ENCODE measurements at regions not wholly inside any gene's neighbourhood (a gene's known extent, or its start where the extent isn't known, plus 50 kb on each side); places are given as distances from the start of the nearest gene placed in this dataset.

DNA sequence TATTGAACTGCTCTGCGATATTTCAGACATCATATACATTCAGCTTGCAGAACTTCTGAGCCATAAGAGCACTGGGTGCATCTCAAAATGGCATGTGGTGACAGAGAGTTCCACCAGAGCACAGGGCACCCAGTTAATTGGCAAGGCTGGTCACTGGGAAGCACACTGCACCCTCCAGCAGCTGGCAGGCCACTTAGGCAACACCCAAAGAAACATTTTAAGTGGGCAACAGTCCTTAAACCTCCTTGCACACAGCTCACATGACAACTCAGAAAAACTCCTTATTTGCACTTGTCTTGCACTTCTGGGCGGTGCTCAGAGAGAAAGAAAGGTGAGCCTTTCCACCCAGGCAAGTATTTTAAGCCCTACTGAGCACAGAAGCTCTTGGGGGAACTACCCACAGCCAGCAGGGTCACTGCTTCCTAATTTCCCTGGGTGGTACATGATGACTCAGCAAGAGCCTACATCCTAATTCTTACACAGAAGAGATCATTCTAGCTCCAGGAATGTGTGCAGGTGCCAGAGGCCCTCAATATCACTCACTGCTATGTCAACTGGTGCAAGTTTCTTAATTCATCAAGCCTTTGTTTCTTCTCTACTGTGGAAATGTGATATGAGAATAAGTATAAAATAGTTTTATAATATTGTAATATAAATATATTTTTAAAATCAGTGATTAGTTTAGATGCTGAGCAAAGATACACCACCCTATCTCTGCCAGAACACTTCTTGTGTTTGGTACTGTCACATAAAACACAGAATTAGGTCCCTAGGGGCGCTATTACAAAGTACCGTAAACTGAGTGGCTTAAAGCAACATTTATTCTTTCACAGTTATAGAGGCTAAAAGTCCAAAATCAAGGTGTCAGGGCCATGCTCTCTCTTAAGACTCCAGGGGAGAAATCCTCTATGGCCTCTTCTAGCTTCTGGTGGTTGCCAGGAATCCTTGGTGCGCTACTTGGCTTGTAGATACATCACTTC is 155.1 kb upstream of the PPARGC1A start:
- TF ChIP-seq, protein P1, sequence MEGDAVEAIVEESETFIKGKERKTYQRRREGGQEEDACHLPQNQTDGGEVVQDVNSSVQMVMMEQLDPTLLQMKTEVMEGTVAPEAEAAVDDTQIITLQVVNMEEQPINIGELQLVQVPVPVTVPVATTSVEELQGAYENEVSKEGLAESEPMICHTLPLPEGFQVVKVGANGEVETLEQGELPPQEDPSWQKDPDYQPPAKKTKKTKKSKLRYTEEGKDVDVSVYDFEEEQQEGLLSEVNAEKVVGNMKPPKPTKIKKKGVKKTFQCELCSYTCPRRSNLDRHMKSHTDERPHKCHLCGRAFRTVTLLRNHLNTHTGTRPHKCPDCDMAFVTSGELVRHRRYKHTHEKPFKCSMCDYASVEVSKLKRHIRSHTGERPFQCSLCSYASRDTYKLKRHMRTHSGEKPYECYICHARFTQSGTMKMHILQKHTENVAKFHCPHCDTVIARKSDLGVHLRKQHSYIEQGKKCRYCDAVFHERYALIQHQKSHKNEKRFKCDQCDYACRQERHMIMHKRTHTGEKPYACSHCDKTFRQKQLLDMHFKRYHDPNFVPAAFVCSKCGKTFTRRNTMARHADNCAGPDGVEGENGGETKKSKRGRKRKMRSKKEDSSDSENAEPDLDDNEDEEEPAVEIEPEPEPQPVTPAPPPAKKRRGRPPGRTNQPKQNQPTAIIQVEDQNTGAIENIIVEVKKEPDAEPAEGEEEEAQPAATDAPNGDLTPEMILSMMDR (conservative IDR thresholded peaks at IDR 0.05), result peak; percentile 9; the same call in 1 of the 2 replicates
- TF ChIP-seq ZFX (IDR thresholded peaks at IDR 0.05), result no peak
